K562 (cell line): ENCODE measurements at regions not wholly inside any gene's neighbourhood (a gene's known extent, or its start where the extent isn't known, plus 50 kb on each side); places are given as distances from the start of the nearest gene placed in this dataset.

Experiments used
- E2F8 ChIP-seq: fragments of 450-650 bp; IDR thresholded peaks from 2 replicates; pipeline ENCODE4 v1.7.1; 2018; ENCODE audit warnings: mild to moderate bottlenecking, low read depth; ENCODE audit not compliant: partially characterized antibody
- FOXK1 ChIP-seq: sonication (generic); formaldehyde crosslinking; IDR thresholded peaks from 2 replicates; pipeline ENCODE4 v1.8.0; 2022; ENCODE audit warnings: missing genetic modification reagents, mild to moderate bottlenecking, borderline replicate concordance
- GTF2A2 ChIP-seq: IDR thresholded peaks from 2 replicates; pipeline ENCODE4 v1.6.1; 2016; ENCODE audit warnings: mild to moderate bottlenecking, missing genetic modification characterization, missing compliant biosample characterization
- HIVEP1 ChIP-seq: fragments of 250-450 bp; sonication (Bioruptor Pico); IDR thresholded peaks from 2 replicates; pipeline ENCODE4 v1.4.0; 2020; ENCODE audit warnings: mild to moderate bottlenecking
- NFIX ChIP-seq: fragments of 250-450 bp; sonication (Bioruptor Pico); IDR thresholded peaks from 2 replicates; pipeline ENCODE4 v1.4.0; 2020; ENCODE audit warnings: low read depth, mild to moderate bottlenecking, moderate library complexity
- PHTF2 ChIP-seq: fragments of 250-450 bp; sonication (Bioruptor Pico); IDR thresholded peaks from 2 replicates; pipeline ENCODE4 v1.5.0; 2021; ENCODE audit warnings: mild to moderate bottlenecking
- PML ChIP-seq: IDR thresholded peaks from 2 replicates; pipeline ENCODE4 v1.6.1; 2012; ENCODE audit warnings: low read length, inconsistent platforms
- STAG1 ChIP-seq: sonication (generic); formaldehyde crosslinking; IDR thresholded peaks from 2 replicates; pipeline ENCODE4 v1.5.0; 2020; ENCODE audit warnings: missing genetic modification reagents, borderline replicate concordance
- TRIM28 ChIP-seq: fragments of 450-650 bp; IDR thresholded peaks from 2 replicates; pipeline ENCODE4 v1.6.1; 2017
- ZBTB33 ChIP-seq: sonication (generic); formaldehyde crosslinking; IDR thresholded peaks from 2 replicates; pipeline ENCODE4 v1.8.1; 2023; ENCODE audit warnings: mild to moderate bottlenecking, missing genetic modification reagents

GRCh38 chr5:167773668-167774301 lies 517.7 kb upstream of the WWC1 start (continued):
- TF ChIP-seq E2F8 = no peak
- no peak for TF ChIP-seq GTF2A2 (tag)
- no peak for TF ChIP-seq HIVEP1
- no peak for TF ChIP-seq NFIX
- no peak for TF ChIP-seq ZBTB33 (CRISPR knock-in tag)
- TF ChIP-seq PML = no peak
- no peak for TF ChIP-seq TRIM28
- TF ChIP-seq FOXK1 (CRISPR knock-in tag) = no peak
- no peak for TF ChIP-seq PHTF2
- no peak for TF ChIP-seq STAG1 (CRISPR knock-in tag)
